ENCODE measurements at regions not wholly inside any gene's neighbourhood (a gene's known extent, or its start where the extent isn't known, plus 50 kb on each side); places are given as distances from the start of the nearest gene placed in this dataset.

DNA sequence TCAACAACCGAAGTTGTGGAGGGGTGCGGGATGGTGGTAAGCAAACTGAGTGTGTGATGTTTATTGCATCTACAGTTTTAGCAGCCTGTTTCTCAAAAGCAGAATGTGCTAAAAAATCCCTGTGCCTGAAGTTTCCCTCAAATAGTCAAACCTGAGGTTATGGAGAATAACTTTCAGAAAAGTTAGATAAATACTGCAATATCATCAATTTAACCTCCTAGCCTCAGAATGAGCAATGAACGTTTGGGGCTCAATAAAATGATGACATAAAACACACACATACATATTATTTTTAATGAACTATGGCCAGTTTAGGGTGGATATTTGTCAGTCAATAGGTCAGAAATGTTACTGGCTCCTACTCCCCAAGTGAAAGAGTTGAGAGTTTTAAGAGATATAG is 201.6 kb downstream of the SEMA6D start:
- H3K27me3 ChIP-seq, result no peaks in the 10 kb centered on the region
- no peak for ATAC-seq
- no peak overlapping the region for H3K4me3 ChIP-seq
- H3K4me1 ChIP-seq, result peaks cover 0 to under 1% (median 0%) of the 10 kb centered on the region in 3 donors
- no peak overlapping the region for H3K27ac ChIP-seq
- no peak for TF ChIP-seq POLR2A (IDR thresholded peaks at IDR 0.05)
- TF ChIP-seq, protein P1, sequence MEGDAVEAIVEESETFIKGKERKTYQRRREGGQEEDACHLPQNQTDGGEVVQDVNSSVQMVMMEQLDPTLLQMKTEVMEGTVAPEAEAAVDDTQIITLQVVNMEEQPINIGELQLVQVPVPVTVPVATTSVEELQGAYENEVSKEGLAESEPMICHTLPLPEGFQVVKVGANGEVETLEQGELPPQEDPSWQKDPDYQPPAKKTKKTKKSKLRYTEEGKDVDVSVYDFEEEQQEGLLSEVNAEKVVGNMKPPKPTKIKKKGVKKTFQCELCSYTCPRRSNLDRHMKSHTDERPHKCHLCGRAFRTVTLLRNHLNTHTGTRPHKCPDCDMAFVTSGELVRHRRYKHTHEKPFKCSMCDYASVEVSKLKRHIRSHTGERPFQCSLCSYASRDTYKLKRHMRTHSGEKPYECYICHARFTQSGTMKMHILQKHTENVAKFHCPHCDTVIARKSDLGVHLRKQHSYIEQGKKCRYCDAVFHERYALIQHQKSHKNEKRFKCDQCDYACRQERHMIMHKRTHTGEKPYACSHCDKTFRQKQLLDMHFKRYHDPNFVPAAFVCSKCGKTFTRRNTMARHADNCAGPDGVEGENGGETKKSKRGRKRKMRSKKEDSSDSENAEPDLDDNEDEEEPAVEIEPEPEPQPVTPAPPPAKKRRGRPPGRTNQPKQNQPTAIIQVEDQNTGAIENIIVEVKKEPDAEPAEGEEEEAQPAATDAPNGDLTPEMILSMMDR (IDR thresholded peaks at IDR 0.05), result no peak
- no peak for TF ChIP-seq EP300 (IDR thresholded peaks at IDR 0.05)
- TF ChIP-seq POLR2AphosphoS5 (IDR thresholded peaks at IDR 0.05), result no peak
- no peaks in the 10 kb centered on the region for H3K36me3 ChIP-seq
- H3K9me3 ChIP-seq, result no peaks in the 10 kb centered on the region
- 78 to 81% methylated on average over 3 of the region's 3 CpGs for WGBS, 2 donors (ENCODE audit: low coverage in 1 of 2)

DNA sequence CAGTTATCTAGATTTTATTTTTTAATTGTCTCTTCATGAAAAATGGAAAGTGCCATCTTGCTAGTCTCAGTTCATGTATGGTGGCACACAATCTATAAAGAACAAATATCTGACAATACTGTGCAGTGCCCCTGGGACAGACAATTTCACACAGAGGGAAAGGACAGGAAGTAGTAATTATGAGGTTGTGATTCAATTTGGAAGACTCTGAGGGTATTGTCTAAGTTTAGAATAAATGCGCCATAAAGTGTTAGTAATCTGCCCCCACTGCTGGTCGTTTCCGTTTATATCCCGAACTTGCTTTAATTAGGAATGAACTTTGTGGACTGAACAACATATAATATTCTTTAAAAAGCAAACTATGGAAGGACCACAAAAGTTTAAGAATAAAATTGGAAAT is 196.4 kb upstream of the SLC24A5 start:
- H3K36me3 ChIP-seq, result no peaks in the 10 kb centered on the region
- no peaks in the 10 kb centered on the region for H3K9me3 ChIP-seq
- H3K27ac ChIP-seq, result no peak overlapping the region
- H3K27me3 ChIP-seq, result no peaks in the 10 kb centered on the region
- ATAC-seq, result no peak
- H3K4me3 ChIP-seq, result no peak overlapping the region
- 78 to 79% methylated on average over 4 of the region's 4 CpGs for WGBS, 2 donors (ENCODE audit: low coverage in 1 of 2)
- H3K4me1 ChIP-seq, result no peaks in the 10 kb centered on the region
- TF ChIP-seq EP300 (IDR thresholded peaks at IDR 0.05), result no peak
- TF ChIP-seq POLR2AphosphoS5 (IDR thresholded peaks at IDR 0.05), result no peak
- no peak for TF ChIP-seq POLR2A (IDR thresholded peaks at IDR 0.05)
- TF ChIP-seq, protein P1 (IDR thresholded peaks at IDR 0.05), result no peak

DNA sequence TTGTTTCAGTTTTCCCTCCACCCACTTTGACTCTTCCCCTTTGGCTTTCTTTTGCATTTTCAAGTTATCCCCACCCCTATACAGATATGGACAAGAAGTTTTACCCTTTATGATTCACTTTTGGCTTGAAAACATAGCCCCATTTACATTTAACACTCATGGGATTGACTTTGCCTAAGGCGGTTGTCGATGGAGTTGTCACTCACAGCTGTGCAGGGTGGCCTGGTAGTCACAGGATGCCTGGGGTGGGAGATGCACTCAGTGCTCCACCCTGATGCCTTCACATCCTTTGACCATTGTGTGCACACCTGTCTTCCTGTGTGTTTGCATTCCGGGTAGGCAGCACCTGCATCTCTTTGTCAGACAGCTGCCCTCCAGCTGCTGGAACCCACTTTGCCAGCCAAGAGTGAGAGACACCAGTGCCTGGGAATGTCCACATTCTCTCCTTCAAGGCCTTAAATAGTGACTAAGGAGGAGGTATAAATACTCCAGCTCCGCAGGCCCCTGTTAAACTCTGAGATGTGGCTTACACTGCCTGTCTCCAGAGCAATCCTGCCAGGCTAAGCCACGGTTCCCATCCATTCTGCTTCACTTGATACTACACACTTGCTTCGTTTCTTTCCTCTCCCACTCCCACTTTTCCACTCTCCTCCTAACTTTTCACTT is 191.5 kb upstream of the SLC24A5 start:
- no peak for ATAC-seq
- no peaks in the 10 kb centered on the region for H3K4me1 ChIP-seq
- no peak overlapping the region for H3K27ac ChIP-seq
- H3K36me3 ChIP-seq, result no peaks in the 10 kb centered on the region
- no peaks in the 10 kb centered on the region for H3K27me3 ChIP-seq
- TF ChIP-seq POLR2AphosphoS5 (IDR thresholded peaks at IDR 0.05) (no peak), EP300 (IDR thresholded peaks at IDR 0.05) (no peak), POLR2A (IDR thresholded peaks at IDR 0.05) (no peak)
- TF ChIP-seq, protein P1 (IDR thresholded peaks at IDR 0.05), result no peak
- no peak overlapping the region for H3K4me3 ChIP-seq
- no peaks in the 10 kb centered on the region for H3K9me3 ChIP-seq
- 68 to 88% methylated on average over 3 to 4 of the region's 6 CpGs for WGBS, 2 donors (ENCODE audit: low coverage in 1 of 2)

DNA sequence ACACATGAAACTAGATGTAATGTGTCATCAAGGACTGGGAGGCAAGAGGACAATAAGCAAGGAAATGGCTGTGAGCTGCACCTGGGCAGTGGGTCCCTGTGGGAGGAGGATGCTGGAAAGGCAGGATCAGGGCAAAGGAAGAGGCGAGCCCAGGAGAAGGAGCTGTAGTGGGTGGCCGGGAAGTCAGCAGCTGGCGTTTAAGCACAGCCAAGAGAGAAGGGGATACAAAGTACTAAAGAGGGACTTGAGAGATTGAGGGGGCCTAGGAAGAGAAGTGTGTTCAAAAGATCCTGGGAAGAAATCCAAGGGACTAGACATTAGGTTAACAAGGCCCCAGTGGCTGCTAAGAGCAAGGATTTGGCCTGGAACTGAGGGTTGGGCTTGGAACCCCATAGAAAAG is 188.5 kb upstream of the SLC24A5 start:
- Histone ChIP-seq H3K27ac (no peak overlapping the region), H3K36me3 (no peaks in the 10 kb centered on the region), H3K4me1 (no peaks in the 10 kb centered on the region), H3K4me3 (no peak overlapping the region), H3K27me3 (no peaks in the 10 kb centered on the region), H3K9me3 (no peaks in the 10 kb centered on the region)
- TF ChIP-seq, protein P1 (IDR thresholded peaks at IDR 0.05), result no peak
- TF ChIP-seq POLR2AphosphoS5 (IDR thresholded peaks at IDR 0.05), result no peak
- TF ChIP-seq POLR2A (IDR thresholded peaks at IDR 0.05), result no peak
- TF ChIP-seq EP300 (IDR thresholded peaks at IDR 0.05), result no peak
- ATAC-seq, result no peak
- WGBS, 2 donors (ENCODE audit: low coverage in 1 of 2), result 52 to 78% methylated on average over 2 to 3 of the region's 3 CpGs

DNA sequence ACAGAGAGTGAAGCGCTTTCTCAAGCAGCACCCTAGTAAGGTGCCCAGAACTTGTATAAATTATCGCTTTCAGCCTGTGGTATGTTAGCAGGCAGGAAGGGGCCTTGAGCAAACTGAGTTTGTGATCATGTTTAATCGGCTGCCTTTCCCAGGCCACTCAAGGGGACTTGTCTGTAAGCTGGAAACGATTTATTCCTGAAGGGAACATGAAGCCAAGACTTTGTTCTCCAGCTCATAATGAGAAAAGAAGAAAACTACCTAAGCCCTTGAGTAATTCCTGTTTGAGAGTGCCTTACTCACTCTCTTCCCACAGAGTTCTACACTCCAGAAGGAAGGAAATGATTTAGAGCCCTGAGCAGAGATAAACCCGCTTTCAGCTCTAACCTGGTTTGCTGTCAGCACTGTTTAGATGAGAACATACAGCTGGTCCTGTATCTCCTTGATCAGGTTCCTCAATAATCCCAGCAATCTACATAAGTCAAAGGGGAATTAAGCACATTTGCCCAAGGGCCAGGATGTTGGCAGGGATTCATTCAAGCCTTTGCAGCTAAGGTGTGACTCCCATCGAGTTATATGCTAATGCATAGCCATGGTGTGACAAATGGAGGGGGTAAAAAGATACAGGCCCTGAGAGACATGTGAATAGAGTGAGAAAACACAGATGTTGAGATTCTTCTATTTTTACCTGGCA is 187.7 kb upstream of the SLC24A5 start:
- H3K36me3 ChIP-seq, result no peaks in the 10 kb centered on the region
- no peaks in the 10 kb centered on the region for H3K27me3 ChIP-seq
- no peaks in the 10 kb centered on the region for H3K9me3 ChIP-seq
- no peak overlapping the region for H3K4me3 ChIP-seq
- 45 to 62% methylated on average over 1 to 4 of the region's 6 CpGs for WGBS, 2 donors (ENCODE audit: low coverage in 1 of 2)
- no peak for TF ChIP-seq POLR2AphosphoS5 (IDR thresholded peaks at IDR 0.05)
- no peak for TF ChIP-seq EP300 (IDR thresholded peaks at IDR 0.05)
- no peak for TF ChIP-seq POLR2A (IDR thresholded peaks at IDR 0.05)
- TF ChIP-seq, protein P1 (IDR thresholded peaks at IDR 0.05), result no peak
- no peak overlapping the region for H3K27ac ChIP-seq
- no peak for ATAC-seq
- no peaks in the 10 kb centered on the region for H3K4me1 ChIP-seq
